Neural cell (in vitro differentiated cells): ENCODE measurements at regions not wholly inside any gene's neighbourhood (a gene's known extent, or its start where the extent isn't known, plus 50 kb on each side); places are given as distances from the start of the nearest gene placed in this dataset.

Source experiments
- EP300 ChIP-seq: fragments of 450-650 bp; conservative IDR thresholded peaks from 2 replicates; pipeline ENCODE4 v1.6.1; 2014; ENCODE audit warnings: antibody characterized with exemption, mild to moderate bottlenecking, moderate library complexity; ENCODE audit not compliant: poor library complexity, severe bottlenecking
- EZH2 ChIP-seq: fragments of 200-600, 300-800 bp; shearing (Covaris generic), sonication (generic); IDR thresholded peaks from 2 replicates; pipeline ENCODE4 v1.6.1; 2014; ENCODE audit warnings: antibody characterized with exemption, low read length, borderline replicate concordance, mild to moderate bottlenecking; ENCODE audit not compliant: insufficient read depth, poor library complexity, severe bottlenecking
- POLR2AphosphoS5 ChIP-seq: IDR thresholded peaks from 2 replicates; pipeline ENCODE4 v1.6.1; 2012
- RAD21 ChIP-seq: fragments of 450-650 bp; conservative IDR thresholded peaks from 2 replicates; pipeline ENCODE4 v1.6.1; 2014; ENCODE audit warnings: antibody characterized with exemption, mild to moderate bottlenecking, moderate library complexity
- SMC3 ChIP-seq: fragments of 450-650 bp; conservative IDR thresholded peaks from 2 replicates; pipeline ENCODE4 v1.6.1; 2014; ENCODE audit warnings: antibody characterized with exemption, mild to moderate bottlenecking, moderate library complexity; ENCODE audit not compliant: poor library complexity
- TAF1 ChIP-seq: IDR thresholded peaks from 2 replicates; pipeline ENCODE4 v1.6.1; 2012; ENCODE audit warnings: low read depth
- TF ChIP-seq, protein P1 (sequence below): fragments of 450-650 bp; IDR thresholded peaks from 2 replicates; pipeline ENCODE4 v1.5.1; 2014; ENCODE audit warnings: antibody characterized with exemption, mild to moderate bottlenecking, moderate library complexity; ENCODE audit not compliant: poor library complexity, severe bottlenecking

DNA sequence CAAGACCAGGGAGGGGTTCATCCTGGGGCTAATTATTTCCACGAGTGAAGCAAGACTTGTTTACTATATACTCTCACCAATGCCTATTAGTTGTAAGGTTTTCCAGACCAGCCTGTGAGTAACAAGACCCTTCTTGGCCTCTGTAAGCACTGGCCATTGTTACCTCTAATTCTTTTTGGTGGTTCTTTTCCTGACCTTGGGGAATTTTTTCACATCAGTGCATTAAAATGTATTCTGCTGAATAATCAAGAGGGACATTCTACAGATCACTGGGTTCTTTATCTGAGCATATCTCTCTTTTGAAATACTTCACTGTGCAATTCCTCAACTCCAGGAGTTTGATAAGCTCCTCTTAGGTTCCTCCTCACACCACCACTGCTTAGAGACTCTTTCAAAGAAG, 909.9 kb upstream of the ACVR2A start:
- TF ChIP-seq, protein P1, sequence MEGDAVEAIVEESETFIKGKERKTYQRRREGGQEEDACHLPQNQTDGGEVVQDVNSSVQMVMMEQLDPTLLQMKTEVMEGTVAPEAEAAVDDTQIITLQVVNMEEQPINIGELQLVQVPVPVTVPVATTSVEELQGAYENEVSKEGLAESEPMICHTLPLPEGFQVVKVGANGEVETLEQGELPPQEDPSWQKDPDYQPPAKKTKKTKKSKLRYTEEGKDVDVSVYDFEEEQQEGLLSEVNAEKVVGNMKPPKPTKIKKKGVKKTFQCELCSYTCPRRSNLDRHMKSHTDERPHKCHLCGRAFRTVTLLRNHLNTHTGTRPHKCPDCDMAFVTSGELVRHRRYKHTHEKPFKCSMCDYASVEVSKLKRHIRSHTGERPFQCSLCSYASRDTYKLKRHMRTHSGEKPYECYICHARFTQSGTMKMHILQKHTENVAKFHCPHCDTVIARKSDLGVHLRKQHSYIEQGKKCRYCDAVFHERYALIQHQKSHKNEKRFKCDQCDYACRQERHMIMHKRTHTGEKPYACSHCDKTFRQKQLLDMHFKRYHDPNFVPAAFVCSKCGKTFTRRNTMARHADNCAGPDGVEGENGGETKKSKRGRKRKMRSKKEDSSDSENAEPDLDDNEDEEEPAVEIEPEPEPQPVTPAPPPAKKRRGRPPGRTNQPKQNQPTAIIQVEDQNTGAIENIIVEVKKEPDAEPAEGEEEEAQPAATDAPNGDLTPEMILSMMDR: no peak
- TF ChIP-seq EP300 (no peak), EZH2 (no peak), TAF1 (no peak), POLR2AphosphoS5 (no peak), RAD21 (no peak), SMC3 (no peak)
